Right lobe of liver (tissue), 4 donors: ENCODE measurements at regions not wholly inside any gene's neighbourhood (a gene's known extent, or its start where the extent isn't known, plus 50 kb on each side); places are given as distances from the start of the nearest gene placed in this dataset.

Source experiments
- CTCF ChIP-seq, 4 donors: fragments of 200-600 bp in 3 of 4; fragments of 450-650 bp in 1 of 4; IDR thresholded peaks; one replicate each; pipeline versions ENCODE4 v1.5.1 to v1.8.0; 2016 to 2022; ENCODE audit warnings: antibody characterized with exemption in 4 of 4, mild to moderate bottlenecking in 2 of 4
- POLR2A ChIP-seq: fragments of 450-650 bp; IDR thresholded peaks from one replicate; pipeline ENCODE4 v1.6.1; 2017; ENCODE audit warnings: antibody characterized with exemption, mild to moderate bottlenecking
- donor health status: DM: no; HTN: no; CAD: no.
- donor health status: DM: no; HTN: no; CAD: no.
- donor health status: DM: no; HTN: yes; CAD: no.

- TF ChIP-seq CTCF (IDR thresholded peaks at IDR 0.05) (no peak), POLR2A (no peak)
These were observed 1041.8 kb downstream of the TBC1D22A start for GRCh38 chr22:47804281-47804680.
